ENCODE measurements at regions not wholly inside any gene's neighbourhood (a gene's known extent, or its start where the extent isn't known, plus 50 kb on each side); places are given as distances from the start of the nearest gene placed in this dataset.

GRCh38 chr5:31106278-31106677 lies 87.2 kb upstream of the CDH6 start:
- Mint-ChIP-seq H3K9me3 (no peaks in the 10 kb centered on the region), H3K4me3 (no peak overlapping the region), H3K27me3 (ENCODE audit: insufficient read depth, low read depth, poor library complexity) (peaks cover 2% of the 10 kb centered on the region), H3K27ac (no peak overlapping the region), H3K4me1 (peaks cover 40% of the 10 kb centered on the region), H3K36me3 (ENCODE audit: low read depth) (no peaks in the 10 kb centered on the region; the same call in 2 of the 3 replicates)
- no peak overlapping the region for H2AFZ ChIP-seq
- H3K27me3 ChIP-seq (ENCODE audit: insufficient read depth), result no peaks in the 10 kb centered on the region
- no peak for TF ChIP-seq JUNB (IDR thresholded peaks at IDR 0.05; ENCODE audit: unreplicated experiment)
- TF ChIP-seq REST (IDR thresholded peaks at IDR 0.05; ENCODE audit: unreplicated experiment), result no peak
- no peak for ATAC-seq
- peak overlapping the region; percentile 19; the same call in 1 of the 2 replicates for H3K4me2 ChIP-seq
- no peaks in the 10 kb centered on the region for H3F3A ChIP-seq (replicated peaks; ENCODE audit: low read depth)
- no peak for DNase-seq (ENCODE audit: low spot score)
- H3K4me1 ChIP-seq (ENCODE audit: insufficient read depth), result peaks cover 44% of the 10 kb centered on the region
- H4K20me1 ChIP-seq (replicated peaks; ENCODE audit: insufficient read depth), result no peaks in the 10 kb centered on the region
- H3K9me2 ChIP-seq (ENCODE audit: insufficient read depth), result peaks cover 3% of the 10 kb centered on the region
- no peaks in the 10 kb centered on the region for H3K79me2 ChIP-seq (replicated peaks; ENCODE audit: insufficient read depth)
- no peak overlapping the region for H3K27ac ChIP-seq (ENCODE audit: low read depth)
- no peaks in the 10 kb centered on the region for H3K36me3 ChIP-seq (ENCODE audit: insufficient read depth)
- H3K4me3 ChIP-seq, result no peak overlapping the region

GRCh38 chr5:31104775-31105174 lies 88.7 kb upstream of the CDH6 start:
- H3K4me1 ChIP-seq (ENCODE audit: insufficient read depth), result peaks cover 44% of the 10 kb centered on the region
- H3K36me3 ChIP-seq (ENCODE audit: insufficient read depth), result no peaks in the 10 kb centered on the region
- Mint-ChIP-seq H3K27me3 (ENCODE audit: insufficient read depth, low read depth, poor library complexity) (peaks cover 2% of the 10 kb centered on the region), H3K4me3 (no peak overlapping the region), H3K4me1 (peaks cover 40% of the 10 kb centered on the region), H3K27ac (no peak overlapping the region), H3K9me3 (no peaks in the 10 kb centered on the region), H3K36me3 (ENCODE audit: low read depth) (no peaks in the 10 kb centered on the region)
- no peak for DNase-seq (ENCODE audit: low spot score)
- no peaks in the 10 kb centered on the region for H3K27me3 ChIP-seq (ENCODE audit: insufficient read depth)
- peak overlapping the region; percentile 24; the same call in 1 of the 2 replicates for H2AFZ ChIP-seq
- H3K4me2 ChIP-seq, result no peak overlapping the region
- H3K27ac ChIP-seq (ENCODE audit: low read depth), result no peak overlapping the region
- ATAC-seq, result no peak
- H3K79me2 ChIP-seq (replicated peaks; ENCODE audit: insufficient read depth), result no peaks in the 10 kb centered on the region
- H3K4me3 ChIP-seq, result no peak overlapping the region
- no peaks in the 10 kb centered on the region for H4K20me1 ChIP-seq (replicated peaks; ENCODE audit: insufficient read depth)
- H3K9me2 ChIP-seq (ENCODE audit: insufficient read depth), result peaks cover 3% of the 10 kb centered on the region
- no peaks in the 10 kb centered on the region for H3F3A ChIP-seq (replicated peaks; ENCODE audit: low read depth)
- TF ChIP-seq ZNF331 (CRISPR knock-in tag; IDR thresholded peaks at IDR 0.05; ENCODE audit: low read depth), result no peak
- no peak for TF ChIP-seq ZNF462 (CRISPR knock-in tag; IDR thresholded peaks at IDR 0.05)
- TF ChIP-seq EZH2 (IDR thresholded peaks at IDR 0.05; ENCODE audit: low read depth, unreplicated experiment), result no peak
- no peak for TF ChIP-seq EZH2phosphoT487 (IDR thresholded peaks at IDR 0.05; ENCODE audit: unreplicated experiment)
- TF ChIP-seq JUNB (IDR thresholded peaks at IDR 0.05; ENCODE audit: unreplicated experiment), result no peak
- no peak for TF ChIP-seq REST (IDR thresholded peaks at IDR 0.05; ENCODE audit: unreplicated experiment)
- TF ChIP-seq STAT1 (IDR thresholded peaks at IDR 0.05; ENCODE audit: unreplicated experiment), result no peak
- no peak for TF ChIP-seq CREB1 (CRISPR knock-in tag; IDR thresholded peaks at IDR 0.05; ENCODE audit: low read depth)

Measured in GM23338 (cell line).